MCF 10A (cell line): ENCODE measurements at regions not wholly inside any gene's neighbourhood (a gene's known extent, or its start where the extent isn't known, plus 50 kb on each side); places are given as distances from the start of the nearest gene placed in this dataset.
A peak's percentile ranks its signal among the peaks of the same experiment; 100 is the strongest.
"Not testable (repeated sequence)": the region's sequence is repeated elsewhere in the genome, so short reads cannot be mapped to it uniquely, and the experiment has no call there.

Source experiments
- BruUV-seq: library from RNA; stranded (reverse); fragments of 400-500 nt; replicated peaks from 2 replicates; lab custom pipeline; 2021; lab: Mats Ljungman, UMichigan
- CTCF ChIA-PET: fragments of 300-600 bp; sonication (Branson Sonifier 250); formaldehyde crosslinking; extraction: SDS; loops from one replicate; lab custom pipeline; 2021; ENCODE audit warnings: antibody characterized with exemption, inconsistent platforms; lab: Yijun Ruan, JAX
- POLR2A ChIA-PET: fragments of 300-600, 350-650 bp; sonication (Branson Sonifier 250); formaldehyde crosslinking; extraction: SDS; loops from one replicate; lab custom pipeline; 2020; ENCODE audit warnings: antibody characterized with exemption, inconsistent platforms; lab: Yijun Ruan, JAX
- DNase-seq: peaks from one replicate; pipeline ENCODE4 v3.0.0-alpha.2; 2018; ENCODE audit not compliant: unreplicated experiment
- H3K27ac Mint-ChIP-seq: one replicate; pipeline ENCODE4 v1.8.0; 2022; ENCODE audit warnings: mild to moderate bottlenecking, low read depth, mixed read lengths; ENCODE audit not compliant: unreplicated experiment
- H3K27me3 Mint-ChIP-seq: one replicate; pipeline ENCODE4 v1.8.0; 2022; ENCODE audit warnings: mixed read lengths; ENCODE audit not compliant: insufficient read depth, unreplicated experiment
- H3K36me3 Mint-ChIP-seq: one replicate; pipeline ENCODE4 v1.8.0; 2022; ENCODE audit warnings: mild to moderate bottlenecking, moderate library complexity, mixed read lengths; ENCODE audit not compliant: insufficient read depth, unreplicated experiment
- H3K4me1 Mint-ChIP-seq: one replicate; pipeline ENCODE4 v1.8.0; 2022; ENCODE audit warnings: mixed read lengths; ENCODE audit not compliant: insufficient read depth, unreplicated experiment
- H3K4me3 Mint-ChIP-seq: one replicate; pipeline ENCODE4 v1.8.0; 2022; ENCODE audit warnings: mild to moderate bottlenecking, moderate library complexity, mixed read lengths; ENCODE audit not compliant: unreplicated experiment
- H3K9me3 Mint-ChIP-seq: one replicate; pipeline ENCODE4 v1.8.0; 2022; ENCODE audit warnings: mixed read lengths; ENCODE audit not compliant: unreplicated experiment
- CTCF ChIP-seq: fragments of 200-600 bp; IDR thresholded peaks from one replicate; pipeline ENCODE4 v1.8.0; 2022; ENCODE audit warnings: antibody characterized with exemption, mild to moderate bottlenecking; ENCODE audit not compliant: unreplicated experiment
- intact Hi-C: fragments of 100-400 bp; cut with micrococcal nuclease; formaldehyde crosslinking; loops from 2 replicates; pipeline ENCODE4 v1.14.1; 2022

GRCh38 chr10:36412942-36413341 lies 712.5 kb upstream of the ANKRD30A start:
- no peak for TF ChIP-seq CTCF
- peaks cover 6% of the 10 kb centered on the region for H3K4me1 Mint-ChIP-seq
- H3K36me3 Mint-ChIP-seq, result no peaks in the 10 kb centered on the region
- ChIA-PET CTCF (interaction anchor here (0.6 kb wide), 1 partner anchor 355 kb away, joined by 3 read pairs; no protein-coding TSS in a partner anchor), POLR2A (interaction anchor here (0.6 to 0.8 kb wide), 2 partner anchors 30 to 60 kb away, joined by 3 read pairs; no protein-coding TSS in a partner anchor)
- peaks cover 7% of the 10 kb centered on the region for H3K9me3 Mint-ChIP-seq
- H3K27me3 Mint-ChIP-seq, result no peaks in the 10 kb centered on the region
- BruUV-seq, result no TSS peak
- intact Hi-C loops, result no loop called here
- H3K4me3 Mint-ChIP-seq, result no peak overlapping the region
- H3K27ac Mint-ChIP-seq, result peak overlapping the region; percentile 57
- peak; percentile 66 for DNase-seq

DNA sequence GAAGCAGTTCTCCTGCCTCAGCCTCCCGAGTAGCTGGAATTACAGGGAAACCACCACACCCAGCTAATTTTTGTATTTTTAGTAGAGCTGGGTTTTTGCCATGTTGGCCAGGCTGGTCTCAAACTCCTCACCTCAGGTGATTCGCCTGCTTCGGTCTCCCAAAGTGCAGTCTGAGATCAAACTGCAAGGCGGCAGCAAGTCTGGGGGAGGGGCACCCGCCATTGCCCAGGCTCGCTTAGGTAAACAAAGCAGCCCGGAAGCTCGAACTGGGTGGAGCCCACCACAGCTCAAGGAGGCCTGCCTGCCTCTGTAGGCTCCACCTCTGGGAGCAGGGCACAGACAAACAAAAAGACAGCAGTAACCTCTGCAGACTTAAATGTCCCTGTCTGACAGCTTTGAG lies 725.2 kb upstream of the ANKRD30A start:
- H3K27ac Mint-ChIP-seq, POLR2A ChIA-PET, H3K36me3 Mint-ChIP-seq, H3K4me1 Mint-ChIP-seq, BruUV-seq, DNase-seq, CTCF ChIA-PET, intact Hi-C loops, H3K9me3 Mint-ChIP-seq, H3K4me3 Mint-ChIP-seq, H3K27me3 Mint-ChIP-seq: not testable (repeated sequence)

GRCh38 chr10:36393801-36394200 lies 731.6 kb upstream of the ANKRD30A start:
- Mint-ChIP-seq H3K27ac (peak overlapping the region; percentile 32), H3K27me3 (no peaks in the 10 kb centered on the region), H3K4me1 (no peaks in the 10 kb centered on the region), H3K36me3 (no peaks in the 10 kb centered on the region), H3K4me3 (no peak overlapping the region), H3K9me3 (peaks cover 7% of the 10 kb centered on the region)
- peak; percentile 61 for DNase-seq
- intact Hi-C loops, result no loop called here
- ChIA-PET POLR2A (no interaction called here), CTCF (no interaction called here)
- BruUV-seq, result no TSS peak
- no peak for TF ChIP-seq CTCF

DNA sequence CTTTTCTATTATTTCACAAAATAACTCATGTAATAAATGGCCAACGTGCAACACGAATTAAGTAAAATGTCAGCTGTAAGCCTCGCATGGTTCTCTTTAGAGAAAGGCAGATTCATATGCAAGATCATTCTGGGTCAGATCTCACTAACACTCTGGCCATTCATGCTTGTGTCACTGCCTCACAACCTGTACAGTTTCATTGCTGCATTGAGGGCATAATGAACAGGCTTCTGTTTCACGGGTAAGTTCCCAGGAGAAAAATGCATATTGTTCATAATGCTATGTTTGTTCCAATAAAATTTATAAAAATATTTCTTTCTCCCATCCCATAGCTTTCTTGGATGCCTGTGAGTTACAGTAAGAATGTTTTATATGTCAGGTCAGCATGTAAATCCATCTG lies 734.0 kb upstream of the ANKRD30A start:
- BruUV-seq, result no TSS peak
- H3K27ac Mint-ChIP-seq, result no peak overlapping the region
- CTCF ChIA-PET, result no interaction called here
- POLR2A ChIA-PET, result no interaction called here
- no peak overlapping the region for H3K4me3 Mint-ChIP-seq
- no peaks in the 10 kb centered on the region for H3K9me3 Mint-ChIP-seq
- no peak for DNase-seq
- no peaks in the 10 kb centered on the region for H3K36me3 Mint-ChIP-seq
- no peaks in the 10 kb centered on the region for H3K4me1 Mint-ChIP-seq
- intact Hi-C loops, result no loop called here
- TF ChIP-seq CTCF, result no peak
- H3K27me3 Mint-ChIP-seq, result no peaks in the 10 kb centered on the region

DNA sequence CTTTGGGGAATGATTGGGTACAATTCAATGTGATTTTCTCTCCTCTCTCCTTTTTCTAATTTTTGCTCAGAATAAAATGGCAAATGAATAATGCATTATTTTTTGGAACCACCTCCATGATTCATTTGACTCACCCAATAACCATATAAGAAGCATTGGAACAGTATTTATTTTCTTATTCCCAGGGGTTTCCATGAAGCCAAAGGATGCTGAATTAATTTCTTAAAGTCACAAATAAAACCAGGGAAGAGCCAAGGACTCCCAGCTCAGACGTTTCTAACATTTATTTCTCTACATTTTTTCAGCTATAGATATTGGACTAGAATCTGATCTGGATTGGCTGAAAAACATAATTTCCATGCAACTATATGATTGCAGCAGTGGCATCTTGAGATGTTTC lies 735.2 kb upstream of the ANKRD30A start:
- intact Hi-C loops, result no loop called here
- Mint-ChIP-seq H3K9me3 (no peaks in the 10 kb centered on the region), H3K27me3 (no peaks in the 10 kb centered on the region), H3K27ac (no peak overlapping the region), H3K4me1 (no peaks in the 10 kb centered on the region), H3K36me3 (no peaks in the 10 kb centered on the region), H3K4me3 (no peak overlapping the region)
- no peak for TF ChIP-seq CTCF
- DNase-seq, result no peak
- CTCF ChIA-PET, result interaction anchor here (0.7 kb wide), 1 partner anchor 57 kb away, joined by 3 read pairs; no protein-coding TSS in a partner anchor
- POLR2A ChIA-PET, result no interaction called here
- BruUV-seq, result no TSS peak
